Smooth muscle cell (in vitro differentiated cells): ENCODE measurements at regions not wholly inside any gene's neighbourhood (a gene's known extent, or its start where the extent isn't known, plus 50 kb on each side); places are given as distances from the start of the nearest gene placed in this dataset.

Experiments used
- DNase-seq: peaks from one replicate; lab custom pipeline; 2025; ENCODE audit not compliant: unreplicated experiment; lab: John Stamatoyannopoulos, UW
- H2AFZ ChIP-seq: fragments of 200-600 bp; sonication (generic); 2 replicates; pipeline ENCODE4 v1.6.0; 2016; ENCODE audit warnings: antibody characterized with exemption, low read depth, mild to moderate bottlenecking
- H3F3A ChIP-seq: fragments of 200-600 bp; sonication (generic); 2 replicates; pipeline ENCODE4 v1.6.0; 2017; ENCODE audit warnings: antibody characterized with exemption, low read depth
- H3K27ac ChIP-seq: fragments of 200-600 bp; sonication (generic); 2 replicates; pipeline ENCODE4 v1.5.1; 2016; ENCODE audit warnings: low read depth, mild to moderate bottlenecking
- H3K27me3 ChIP-seq: fragments of 200-600 bp; sonication (generic); 2 replicates; pipeline ENCODE4 v1.6.1; 2016; ENCODE audit warnings: low read depth, mild to moderate bottlenecking
- H3K36me3 ChIP-seq: fragments of 200-600 bp; sonication (generic); 2 replicates; pipeline ENCODE4 v1.5.1; 2016; ENCODE audit warnings: low read depth
- H3K4me1 ChIP-seq: fragments of 200-600 bp; sonication (generic); 2 replicates; pipeline ENCODE4 v1.5.1; 2016; ENCODE audit warnings: low read depth
- H3K4me2 ChIP-seq: fragments of 200-600 bp; sonication (generic); 2 replicates; pipeline ENCODE4 v1.6.0; 2016; ENCODE audit warnings: mild to moderate bottlenecking
- H3K4me3 ChIP-seq: fragments of 200-600 bp; sonication (generic); 2 replicates; pipeline ENCODE4 v1.5.1; 2016; ENCODE audit warnings: mild to moderate bottlenecking
- H3K79me2 ChIP-seq: fragments of 200-600 bp; sonication (generic); 2 replicates; pipeline ENCODE4 v1.6.0; 2016; ENCODE audit warnings: low read depth, mild to moderate bottlenecking
- H3K9ac ChIP-seq: fragments of 200-600 bp; sonication (generic); 2 replicates; pipeline ENCODE4 v1.6.0; 2016; ENCODE audit warnings: low read depth
- H3K9me3 ChIP-seq: fragments of 200-600 bp; sonication (generic); replicated peaks from 2 replicates; pipeline ENCODE4 v1.5.1; 2016; ENCODE audit warnings: low read depth
- H4K20me1 ChIP-seq: fragments of 200-600 bp; sonication (generic); 2 replicates; pipeline ENCODE4 v1.6.0; 2016; ENCODE audit warnings: low read depth
- WGBS: methylation state at CpG from one replicate; pipeline ENCODE4 v1.1.7; 2016; ENCODE audit warnings: low lambda C conversion rate; 5-methylcytosine and 5-hydroxymethylcytosine counted together
- TF ChIP-seq, protein P1 (sequence below): fragments of 200-600 bp; sonication (generic); IDR thresholded peaks from 2 replicates; pipeline ENCODE4 v1.5.1; 2017; ENCODE audit warnings: borderline replicate concordance, mild to moderate bottlenecking, antibody characterized with exemption; ENCODE audit not compliant: insufficient read depth, poor library complexity, severe bottlenecking

DNA sequence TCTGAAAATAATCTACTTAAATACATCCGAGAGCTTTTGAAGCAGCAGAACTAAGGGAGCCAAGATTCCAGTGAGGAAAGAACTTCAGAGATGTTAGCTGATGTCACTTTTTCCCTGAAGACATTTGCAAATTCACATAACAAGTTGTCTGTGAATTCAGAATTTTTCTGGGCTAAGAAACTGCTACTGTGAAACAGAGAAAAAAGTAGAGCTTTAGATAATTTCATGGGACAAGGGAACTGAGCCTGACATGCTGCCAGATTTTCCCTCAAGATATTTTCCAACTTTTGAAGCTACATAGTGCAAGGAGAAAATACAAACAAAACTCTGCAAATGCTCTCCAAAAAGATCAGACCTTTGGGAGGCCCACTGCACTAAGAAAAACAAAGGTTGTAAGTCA is 484.2 kb downstream of the ANKRD7 start:
- Histone ChIP-seq H3K79me2 (no peaks in the 10 kb centered on the region), H3K4me1 (no peaks in the 10 kb centered on the region), H4K20me1 (no peaks in the 10 kb centered on the region), H3K9ac (no peak overlapping the region), H3F3A (no peaks in the 10 kb centered on the region), H3K4me3 (no peak overlapping the region), H3K27me3 (no peaks in the 10 kb centered on the region), H3K36me3 (no peaks in the 10 kb centered on the region), H3K9me3 (no peaks in the 10 kb centered on the region), H2AFZ (peak overlapping the region; percentile 44), H3K27ac (no peak overlapping the region), H3K4me2 (no peak overlapping the region)
- WGBS: 82% methylated on average over 1 of the region's 1 CpG
- DNase-seq: no peak
- TF ChIP-seq, protein P1, sequence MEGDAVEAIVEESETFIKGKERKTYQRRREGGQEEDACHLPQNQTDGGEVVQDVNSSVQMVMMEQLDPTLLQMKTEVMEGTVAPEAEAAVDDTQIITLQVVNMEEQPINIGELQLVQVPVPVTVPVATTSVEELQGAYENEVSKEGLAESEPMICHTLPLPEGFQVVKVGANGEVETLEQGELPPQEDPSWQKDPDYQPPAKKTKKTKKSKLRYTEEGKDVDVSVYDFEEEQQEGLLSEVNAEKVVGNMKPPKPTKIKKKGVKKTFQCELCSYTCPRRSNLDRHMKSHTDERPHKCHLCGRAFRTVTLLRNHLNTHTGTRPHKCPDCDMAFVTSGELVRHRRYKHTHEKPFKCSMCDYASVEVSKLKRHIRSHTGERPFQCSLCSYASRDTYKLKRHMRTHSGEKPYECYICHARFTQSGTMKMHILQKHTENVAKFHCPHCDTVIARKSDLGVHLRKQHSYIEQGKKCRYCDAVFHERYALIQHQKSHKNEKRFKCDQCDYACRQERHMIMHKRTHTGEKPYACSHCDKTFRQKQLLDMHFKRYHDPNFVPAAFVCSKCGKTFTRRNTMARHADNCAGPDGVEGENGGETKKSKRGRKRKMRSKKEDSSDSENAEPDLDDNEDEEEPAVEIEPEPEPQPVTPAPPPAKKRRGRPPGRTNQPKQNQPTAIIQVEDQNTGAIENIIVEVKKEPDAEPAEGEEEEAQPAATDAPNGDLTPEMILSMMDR: no peak

DNA sequence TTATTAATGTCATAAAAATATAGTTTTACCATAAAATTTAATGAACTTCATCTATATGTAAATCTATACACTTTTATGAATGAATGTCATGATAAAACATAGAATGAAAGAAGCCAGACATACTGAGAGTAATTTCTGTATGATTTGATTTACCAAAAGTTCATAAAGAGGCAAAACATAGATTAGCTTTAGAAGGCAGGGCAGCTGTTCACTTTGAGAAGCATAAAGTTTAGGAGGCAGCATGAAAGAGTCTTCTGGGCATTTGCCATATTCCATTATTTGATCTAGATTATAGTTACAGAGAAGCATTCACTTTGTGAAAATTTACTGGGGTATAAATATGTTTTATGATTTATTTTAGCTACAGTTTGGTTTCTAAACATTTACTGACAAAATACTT is 487.2 kb downstream of the ANKRD7 start:
- no peak overlapping the region for H3K27ac ChIP-seq
- no peaks in the 10 kb centered on the region for H3K36me3 ChIP-seq
- H4K20me1 ChIP-seq: no peaks in the 10 kb centered on the region

DNA sequence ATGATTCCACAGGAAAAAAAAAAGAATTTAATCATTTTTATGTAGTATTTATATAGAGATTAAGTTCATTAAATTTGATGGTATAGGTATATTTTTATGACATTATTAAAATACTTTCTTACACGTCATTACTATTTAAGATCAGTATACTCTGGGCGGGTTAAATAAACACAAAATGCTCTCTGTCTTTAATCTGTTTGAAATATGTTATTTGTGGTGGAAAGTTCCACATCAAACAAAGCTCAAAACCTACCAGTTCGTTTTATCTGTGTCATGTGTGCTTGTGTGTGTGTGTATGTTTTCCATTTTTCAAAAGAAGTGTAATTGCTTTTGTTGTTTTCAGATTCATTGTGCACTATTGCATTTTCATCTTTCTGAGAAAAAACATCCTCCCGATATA is 488.5 kb downstream of the ANKRD7 start:
- 84% methylated on average over 4 of the region's 4 CpGs for WGBS
- DNase-seq: no peak
- Histone ChIP-seq H3K27ac (no peak overlapping the region), H3K4me2 (no peak overlapping the region), H3K4me1 (no peaks in the 10 kb centered on the region), H4K20me1 (no peaks in the 10 kb centered on the region), H3K36me3 (no peaks in the 10 kb centered on the region), H3K4me3 (no peak overlapping the region), H3K9ac (no peak overlapping the region), H3K9me3 (no peaks in the 10 kb centered on the region), H3K79me2 (no peaks in the 10 kb centered on the region), H3F3A (no peaks in the 10 kb centered on the region), H3K27me3 (no peaks in the 10 kb centered on the region), H2AFZ (no peak overlapping the region)
- TF ChIP-seq, protein P1: no peak

More for the DNA sequence above, 487.2 kb downstream of the ANKRD7 start:
- no peak overlapping the region for H3K4me2 ChIP-seq
- no peak overlapping the region for H2AFZ ChIP-seq
- no peaks in the 10 kb centered on the region for H3F3A ChIP-seq
- no peak overlapping the region for H3K4me3 ChIP-seq
- no peak overlapping the region for H3K9ac ChIP-seq
- no peak for DNase-seq
- TF ChIP-seq, protein P1: no peak
- no peaks in the 10 kb centered on the region for H3K27me3 ChIP-seq
- no peaks in the 10 kb centered on the region for H3K9me3 ChIP-seq
- no peaks in the 10 kb centered on the region for H3K4me1 ChIP-seq
- H3K79me2 ChIP-seq: no peaks in the 10 kb centered on the region

DNA sequence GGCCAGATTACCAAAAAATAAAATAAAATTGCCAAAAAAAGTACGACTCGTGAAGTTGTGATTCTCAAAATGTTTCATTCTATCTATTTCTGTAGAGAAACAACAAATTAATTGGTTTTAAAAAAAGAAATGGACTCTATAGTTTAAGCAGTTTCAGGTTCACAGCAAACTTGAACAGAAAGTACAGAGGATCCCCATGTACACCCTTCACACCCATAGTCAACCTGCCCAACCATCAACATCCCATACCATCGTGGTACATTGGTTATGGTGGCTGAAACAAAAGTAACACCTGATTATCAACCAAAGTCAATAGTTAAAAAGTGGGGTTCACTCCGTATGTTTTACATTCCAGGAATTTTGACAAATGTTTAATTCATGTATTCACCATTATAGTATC is 496.1 kb downstream of the ANKRD7 start:
- no peak overlapping the region for H3K9ac ChIP-seq
- H3K79me2 ChIP-seq: no peaks in the 10 kb centered on the region
- no peaks in the 10 kb centered on the region for H3K9me3 ChIP-seq
- H4K20me1 ChIP-seq: no peaks in the 10 kb centered on the region
- no peaks in the 10 kb centered on the region for H3K4me1 ChIP-seq
- no peaks in the 10 kb centered on the region for H3K36me3 ChIP-seq
- no peak for DNase-seq
- 67% methylated on average over 4 of the region's 4 CpGs for WGBS
- H3K4me3 ChIP-seq: no peak overlapping the region
- H3K27me3 ChIP-seq: no peaks in the 10 kb centered on the region
- no peak overlapping the region for H3K27ac ChIP-seq
- no peaks in the 10 kb centered on the region for H3F3A ChIP-seq
- no peak overlapping the region for H3K4me2 ChIP-seq
- TF ChIP-seq, protein P1: no peak
- no peak overlapping the region for H2AFZ ChIP-seq
